K562 (cell line): ENCODE measurements at regions not wholly inside any gene's neighbourhood (a gene's known extent, or its start where the extent isn't known, plus 50 kb on each side); places are given as distances from the start of the nearest gene placed in this dataset.

Experiments
- ATAC-seq: fragments of 200-7000 bp; cut with Tn5 transposase; 3 replicates; pipeline ENCODE4 v1.9.1; 2020; ENCODE audit warnings: moderate library complexity
- BruUV-seq: library from RNA; stranded (reverse); fragments of 400-500 nt; replicated peaks from 2 replicates; lab custom pipeline; 2021; lab: Mats Ljungman, UMichigan
- CTCF ChIA-PET: fragments of 300-600 bp; formaldehyde crosslinking; extraction: SDS; loops from one replicate; lab custom pipeline; 2021; ENCODE audit warnings: low intra/inter-chr PET ratio; lab: Yijun Ruan, JAX
- POLR2A ChIA-PET: fragments of 300-600, 350-650 bp; sonication (Branson Sonifier 250); formaldehyde crosslinking; extraction: SDS; loops from one replicate; lab custom pipeline; 2021; ENCODE audit warnings: antibody characterized with exemption, inconsistent platforms; lab: Yijun Ruan, JAX
- DNase-seq, 4 experiments: peaks; one replicate each; pipeline versions ENCODE4 v3.0.0 to v3.0.0-alpha.2; 2011 to 2018; ENCODE audit warnings: low spot score in 3 of 4, mixed read lengths in 3 of 4; ENCODE audit errors: extremely low read depth in 1 of 4
- FAIRE-seq: peaks from 2 replicates; lab custom pipeline; 2011; peaks lifted over from hg19 to GRCh38; lab: Jason Lieb, UNC
- H2AFZ ChIP-seq: 2 replicates; pipeline ENCODE4 v1.6.0; 2011; ENCODE audit warnings: low read depth, low read length, control low read depth, inconsistent platforms
- H3K27ac ChIP-seq: fragments of 200-600 bp; 3 replicates; pipeline ENCODE4 v1.8.0; 2011; ENCODE audit warnings: low read depth, mild to moderate bottlenecking, control low read depth, inconsistent platforms, low read length, moderate library complexity, mixed read lengths; ENCODE audit errors: extremely low read depth
- H3K27me3 ChIP-seq, 2 experiments: fragments of 300-600 bp in 1 of 2; 2 replicates in 1 of 2; 3 replicates in 1 of 2; pipeline versions ENCODE4 v1.6.0 to v1.8.0; 2011; ENCODE audit warnings: inconsistent platforms in 2 of 2, low read length in 2 of 2, mild to moderate bottlenecking in 1 of 2, mixed read lengths in 1 of 2, moderate library complexity in 1 of 2; ENCODE audit not compliant: control insufficient read depth in 2 of 2, insufficient read depth in 2 of 2
- H3K36me3 ChIP-seq: fragments of 300-600 bp; 3 replicates; pipeline ENCODE4 v1.8.0; 2011; ENCODE audit warnings: mild to moderate bottlenecking, low read length, inconsistent platforms; ENCODE audit not compliant: control insufficient read depth, insufficient read depth
- H3K4me1 ChIP-seq, 2 experiments: fragments of 200-600 bp in 1 of 2; replicated peaks in 1 of 2; 2 replicates in 1 of 2; 3 replicates in 1 of 2; pipeline versions ENCODE4 v1.5.1 to v1.8.0; 2011; ENCODE audit warnings: inconsistent platforms in 2 of 2, low read length in 2 of 2, mild to moderate bottlenecking in 1 of 2, mixed read lengths in 1 of 2, moderate library complexity in 1 of 2; ENCODE audit not compliant: control insufficient read depth in 2 of 2, insufficient read depth in 2 of 2
- H3K4me2 ChIP-seq: 2 replicates; pipeline ENCODE4 v1.6.1; 2011; ENCODE audit warnings: low read length, control low read depth, inconsistent platforms, mixed read lengths; ENCODE audit not compliant: insufficient read depth
- H3K4me3 ChIP-seq: fragments of 200-600 bp; sonication (generic), shearing (Covaris generic); 2 replicates; pipeline ENCODE4 v1.5.1; 2016; ENCODE audit warnings: control low read depth, inconsistent platforms
- H3K79me2 ChIP-seq: fragments of 200-600 bp; 3 replicates; pipeline ENCODE4 v1.8.0; 2011; ENCODE audit warnings: low read length, inconsistent platforms; ENCODE audit not compliant: control insufficient read depth, insufficient read depth
- H3K9ac ChIP-seq, 2 experiments: 2 replicates each; pipeline versions ENCODE4 v1.6.0 to v1.6.1; 2011; ENCODE audit warnings: low read depth in 2 of 2, low read length in 2 of 2, control low read depth in 1 of 2, inconsistent platforms in 1 of 2, mild to moderate bottlenecking in 1 of 2, mixed read lengths in 1 of 2; ENCODE audit not compliant: insufficient read depth in 1 of 2
- H3K9me1 ChIP-seq: one replicate; pipeline ENCODE4 v1.6.0; 2011; ENCODE audit warnings: inconsistent platforms, mild to moderate bottlenecking, low read length, moderate library complexity; ENCODE audit not compliant: control insufficient read depth, insufficient read depth
- H3K9me3 ChIP-seq: replicated peaks from 2 replicates; pipeline ENCODE4 v1.5.1; 2011; ENCODE audit warnings: low read depth, low read length, inconsistent platforms; ENCODE audit not compliant: control insufficient read depth, insufficient read depth
- H4K20me1 ChIP-seq: replicated peaks from 2 replicates; pipeline ENCODE4 v1.6.1; 2011; ENCODE audit warnings: low read length, inconsistent platforms, mixed read lengths; ENCODE audit not compliant: control insufficient read depth, insufficient read depth
- ARID2 ChIP-seq: fragments of 450-650 bp; IDR thresholded peaks from 2 replicates; pipeline ENCODE4 v1.6.1; 2017; ENCODE audit warnings: antibody characterized with exemption, mild to moderate bottlenecking
- RAD21 ChIP-seq, 2 experiments: fragments of 250-450 bp in 1 of 2; fragments of 450-650 bp in 1 of 2; sonication (Bioruptor Pico) in 1 of 2; formaldehyde crosslinking in 1 of 2; IDR thresholded peaks in 1 of 2; conservative IDR thresholded peaks in 1 of 2; 2 replicates each; pipeline versions ENCODE4 v1.4.0 to v1.8.0; 2020 to 2022; ENCODE audit warnings: mild to moderate bottlenecking in 2 of 2, moderate library complexity in 1 of 2
- SRSF7 ChIP-seq: fragments of 200-400 bp; formaldehyde crosslinking; optimal IDR thresholded peaks from 2 replicates; pipeline ENCODE3; 2017; ENCODE audit warnings: mild to moderate bottlenecking, low read depth, low read length
- TSC22D4 ChIP-seq: fragments of 450-650 bp; IDR thresholded peaks from 2 replicates; pipeline ENCODE4 v1.6.1; 2016; ENCODE audit warnings: missing genetic modification characterization, missing biosample characterization, control low read depth
- ZNF561 ChIP-seq: fragments of 450-650 bp; formaldehyde crosslinking; conservative IDR thresholded peaks from 2 replicates; pipeline ENCODE4 v1.4.0; 2020; ENCODE audit warnings: mild to moderate bottlenecking, moderate library complexity
- WGBS: fragments of 100-300 bp; shearing (Covaris generic); methylation state at CpG from one replicate; pipeline ENCODE4 v1.1.6; 2016; ENCODE audit warnings: low coverage, mixed read lengths; ENCODE audit not compliant: insufficient coverage; ENCODE audit errors: missing lambda C conversion rate; 5-methylcytosine and 5-hydroxymethylcytosine counted together
- in situ Hi-C: fragments of 300-500 bp; cut with MboI; formaldehyde crosslinking; loops from 4 replicates; pipeline ENCODE4 v1.15.0; 2018; ENCODE audit warnings: inconsistent platforms, mixed read lengths
- intact Hi-C: fragments of 100-400 bp; cut with micrococcal nuclease; formaldehyde crosslinking; loops from 2 replicates; pipeline ENCODE4 v1.14.2; 2022
- TF ChIP-seq, protein P1 (sequence below): sonication (generic); formaldehyde crosslinking; IDR thresholded peaks from 2 replicates; pipeline ENCODE4 v1.8.0; 2022; ENCODE audit warnings: mild to moderate bottlenecking, missing genetic modification reagents

DNA sequence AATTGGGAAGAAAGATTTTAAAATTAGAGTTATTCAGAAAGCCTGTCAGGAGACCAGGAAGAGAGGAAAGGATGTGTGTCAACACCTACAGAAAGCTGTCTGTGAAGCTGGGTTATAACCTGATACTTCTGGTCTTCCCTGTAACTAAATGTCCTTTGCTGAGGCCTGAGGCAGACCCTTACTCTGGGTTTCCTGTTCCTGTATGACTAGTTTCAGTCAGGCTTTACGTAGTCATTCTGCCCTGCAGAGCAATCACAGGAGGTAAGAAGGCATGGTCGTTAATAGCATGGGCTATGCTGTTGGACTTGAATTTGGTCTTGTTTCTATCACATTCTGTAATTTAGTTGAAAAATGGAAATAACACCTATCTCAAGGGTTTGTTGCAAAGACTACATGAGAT lies 110.5 kb upstream of the IGFBP7 start:
- Histone ChIP-seq H2AFZ (no peak overlapping the region), H3K27me3 (no peaks in the 10 kb centered on the region), H4K20me1 (no peaks in the 10 kb centered on the region), H3K4me1 (no peaks in the 10 kb centered on the region), H3K9me3 (no peaks in the 10 kb centered on the region), H3K9ac (no peak overlapping the region), H3K9me1 (no peaks in the 10 kb centered on the region), H3K36me3 (no peaks in the 10 kb centered on the region), H3K27ac (no peak overlapping the region), H3K79me2 (no peaks in the 10 kb centered on the region), H3K4me3 (no peak overlapping the region), H3K4me2 (no peak overlapping the region)
- no peak for TF ChIP-seq ZNF561
- TF ChIP-seq, protein P1, sequence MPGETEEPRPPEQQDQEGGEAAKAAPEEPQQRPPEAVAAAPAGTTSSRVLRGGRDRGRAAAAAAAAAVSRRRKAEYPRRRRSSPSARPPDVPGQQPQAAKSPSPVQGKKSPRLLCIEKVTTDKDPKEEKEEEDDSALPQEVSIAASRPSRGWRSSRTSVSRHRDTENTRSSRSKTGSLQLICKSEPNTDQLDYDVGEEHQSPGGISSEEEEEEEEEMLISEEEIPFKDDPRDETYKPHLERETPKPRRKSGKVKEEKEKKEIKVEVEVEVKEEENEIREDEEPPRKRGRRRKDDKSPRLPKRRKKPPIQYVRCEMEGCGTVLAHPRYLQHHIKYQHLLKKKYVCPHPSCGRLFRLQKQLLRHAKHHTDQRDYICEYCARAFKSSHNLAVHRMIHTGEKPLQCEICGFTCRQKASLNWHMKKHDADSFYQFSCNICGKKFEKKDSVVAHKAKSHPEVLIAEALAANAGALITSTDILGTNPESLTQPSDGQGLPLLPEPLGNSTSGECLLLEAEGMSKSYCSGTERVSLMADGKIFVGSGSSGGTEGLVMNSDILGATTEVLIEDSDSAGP, result no peak
- TF ChIP-seq ARID2, result no peak
- TF ChIP-seq SRSF7, result no peak
- no peak for TF ChIP-seq RAD21 (CRISPR knock-in tag; conservative IDR thresholded peaks at IDR 0.05 in 1 of 2, IDR thresholded peaks at IDR 0.05 in 1 of 2)
- TF ChIP-seq TSC22D4 (tag), result no peak
- ATAC-seq, result no peak
- FAIRE-seq, result no peak
- intact Hi-C loops, result no loop called here
- POLR2A ChIA-PET, result no interaction called here
- WGBS, result 2% methylated on average over 2 of the region's 2 CpGs
- CTCF ChIA-PET, result no interaction called here
- no peak for DNase-seq
- in situ Hi-C loops, result no loop called here
- BruUV-seq, result no TSS peak
